ENCODE measurements at regions not wholly inside any gene's neighbourhood (a gene's known extent, or its start where the extent isn't known, plus 50 kb on each side); places are given as distances from the start of the nearest gene placed in this dataset.

DNA sequence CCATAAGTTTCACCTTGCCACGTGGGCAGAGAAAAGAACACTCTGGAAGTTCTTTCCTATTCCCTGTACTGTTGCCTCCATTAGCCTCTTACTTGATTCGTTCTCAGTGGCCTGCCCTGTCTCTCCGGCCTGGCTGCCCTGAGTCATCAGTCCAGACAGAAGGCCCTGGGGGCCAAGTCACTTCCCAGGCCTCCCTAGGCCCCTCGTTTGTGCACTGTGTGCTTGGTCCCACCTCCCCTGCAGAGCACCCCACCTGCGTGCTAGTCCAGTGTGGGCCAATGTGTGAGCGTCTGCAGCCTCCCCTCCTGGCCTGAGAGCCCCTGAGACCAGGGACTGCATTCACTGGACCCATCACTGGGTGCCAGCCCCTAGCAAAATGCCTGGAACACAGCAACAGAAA, 191.2 kb upstream of the RREB1 start:
- FAIRE-seq (no peak), DNase-seq (ENCODE audit: insufficient read length, low spot score) (no peak)
- TF ChIP-seq POLR2A (IDR thresholded peaks at IDR 0.05; ENCODE audit: low read depth, low read length) = no peak

DNA sequence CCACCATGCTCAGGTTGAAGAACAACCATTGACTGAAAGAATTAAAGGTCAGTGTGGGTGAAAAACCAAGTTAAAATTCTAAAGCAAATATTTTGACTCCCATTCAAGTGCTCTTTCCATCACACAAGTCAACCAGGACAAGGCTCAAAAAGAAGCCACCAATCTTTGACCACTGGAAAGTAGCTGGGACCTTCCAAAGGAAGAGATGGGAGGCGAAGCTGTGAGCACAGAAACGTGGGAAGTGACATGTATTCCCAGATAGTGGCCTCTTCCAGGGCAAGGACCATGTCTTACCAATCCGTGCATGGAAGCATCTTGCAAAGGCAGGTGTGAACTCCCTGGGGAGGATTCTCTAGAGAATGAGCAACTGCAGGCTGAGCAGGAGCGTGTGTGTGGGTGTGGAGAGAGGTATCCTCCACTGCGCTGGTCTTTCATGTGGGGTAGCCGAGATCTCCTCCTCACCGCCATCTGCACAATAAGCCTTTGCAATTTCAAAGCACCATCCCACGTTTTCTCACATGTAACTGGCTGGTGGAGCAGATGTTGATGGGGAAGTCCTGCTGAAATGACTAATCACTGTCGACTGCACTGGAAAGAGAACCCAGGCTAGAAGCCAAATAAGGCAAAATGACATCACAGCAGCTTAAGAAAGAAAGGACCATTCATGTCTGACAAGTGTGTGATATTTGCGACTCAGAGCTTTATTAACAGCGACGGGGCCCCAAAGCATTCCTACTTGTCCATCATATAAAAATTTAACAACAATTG, 189.4 kb upstream of the RREB1 start:
- DNase-seq (ENCODE audit: insufficient read length, low spot score) = peak; percentile 44
- no peak for TF ChIP-seq POLR2A (IDR thresholded peaks at IDR 0.05; ENCODE audit: low read depth, low read length)

DNA sequence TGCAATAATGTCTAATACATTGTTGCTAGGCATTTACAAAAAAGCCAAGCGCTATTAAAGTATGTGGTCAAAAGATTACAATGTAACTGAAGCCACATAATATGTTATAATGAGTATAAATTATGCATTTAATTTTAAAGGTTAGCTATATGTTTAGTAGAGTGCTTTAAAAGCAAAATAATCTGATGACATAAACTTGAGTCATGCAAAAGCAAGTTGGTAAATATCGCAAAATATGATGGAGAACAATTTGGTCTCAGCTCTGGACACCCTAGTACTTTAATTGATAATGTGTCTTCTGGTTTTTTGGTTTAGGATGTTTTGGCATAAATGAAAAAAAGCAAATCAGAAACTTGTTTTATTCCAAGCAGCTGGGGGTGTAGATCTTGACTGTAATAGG, 188.6 kb upstream of the RREB1 start:
- DNase-seq (ENCODE audit: insufficient read length, low spot score) (no peak), FAIRE-seq (no peak)
- no peak for TF ChIP-seq POLR2A (IDR thresholded peaks at IDR 0.05; ENCODE audit: low read depth, low read length)

More for the DNA sequence above, 189.4 kb upstream of the RREB1 start:
- no peak for FAIRE-seq

DNA sequence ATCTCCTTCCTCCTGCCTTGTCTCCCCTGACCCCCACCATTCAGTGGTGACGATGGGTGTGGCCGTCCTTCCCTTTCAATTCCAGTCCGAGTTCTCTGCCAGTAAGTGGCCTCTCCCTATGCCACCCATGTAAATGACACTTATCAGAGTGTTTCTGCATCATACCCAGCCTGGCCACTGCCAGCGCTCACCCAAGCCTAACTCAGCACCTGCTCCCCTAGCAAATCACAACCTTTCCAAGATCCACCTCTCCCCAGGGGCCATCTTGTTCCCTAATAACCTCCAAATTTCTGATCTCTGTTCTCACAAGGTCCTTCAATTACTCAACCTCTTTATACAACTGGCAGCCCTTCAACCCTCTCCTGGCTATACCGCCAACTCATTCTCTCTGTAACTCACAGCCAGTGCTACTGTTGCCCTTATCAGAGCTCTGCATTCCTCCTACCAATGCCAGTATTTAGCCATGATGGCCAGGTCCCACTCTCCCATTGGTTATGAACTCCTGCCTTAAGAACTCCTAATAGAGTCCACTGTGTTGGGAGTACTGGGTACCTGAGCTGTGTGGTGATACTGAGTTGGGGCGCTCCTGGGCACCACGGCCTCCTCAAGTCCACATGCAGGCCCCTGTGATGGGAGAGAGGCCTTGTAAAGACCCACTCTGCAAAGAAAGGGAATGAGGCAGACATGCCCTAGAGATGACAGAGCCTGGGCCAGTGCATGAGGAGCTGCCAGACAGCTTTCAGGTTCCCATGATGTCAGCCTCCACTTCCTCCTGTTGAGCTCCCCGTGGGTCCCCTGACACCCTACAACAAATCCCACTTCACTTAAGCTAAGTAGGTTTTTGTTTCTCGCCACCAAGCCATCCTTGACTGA, 187.4 kb upstream of the RREB1 start:
- FAIRE-seq (no peak), DNase-seq (ENCODE audit: insufficient read length, low spot score) (no peak)
- TF ChIP-seq POLR2A (IDR thresholded peaks at IDR 0.05; ENCODE audit: low read depth, low read length) = no peak

DNA sequence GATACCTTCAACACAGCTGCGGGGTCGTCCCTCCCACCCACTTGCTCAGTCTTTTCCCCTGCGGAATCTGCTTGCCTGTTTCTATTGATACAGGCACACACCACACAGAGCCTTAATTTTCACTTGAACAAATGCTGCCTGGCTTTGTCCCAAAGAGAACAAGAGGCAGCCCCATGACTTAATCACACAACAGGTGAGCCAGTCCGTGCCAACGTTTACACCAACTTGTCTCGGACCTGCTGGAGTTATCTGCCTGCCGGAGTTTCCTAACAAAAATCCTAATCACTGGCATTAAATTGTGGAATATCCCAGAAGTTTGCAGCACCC, 186.8 kb upstream of the RREB1 start:
- FAIRE-seq (no peak), DNase-seq (ENCODE audit: insufficient read length, low spot score) (no peak)
- TF ChIP-seq POLR2A (IDR thresholded peaks at IDR 0.05; ENCODE audit: low read depth, low read length) = no peak

DNA sequence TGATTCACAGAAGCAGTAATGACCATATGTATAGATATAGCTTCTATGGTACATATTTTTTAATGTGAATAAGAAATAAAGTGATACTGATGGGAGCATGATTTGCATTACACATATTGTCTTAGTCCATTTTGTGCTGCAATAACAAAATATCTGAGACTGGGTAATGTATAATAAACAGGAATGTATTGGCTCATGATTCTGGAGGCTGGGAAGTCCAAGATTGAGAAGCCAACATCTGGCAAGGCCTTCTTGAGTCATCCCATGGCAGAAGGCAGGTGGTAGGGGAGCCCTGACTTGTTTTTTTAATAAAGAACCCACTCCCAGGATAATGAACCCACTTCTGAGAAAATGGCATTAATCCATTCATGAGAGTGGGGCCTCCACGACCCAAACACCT, 185.6 kb upstream of the RREB1 start:
- FAIRE-seq (no peak), DNase-seq (ENCODE audit: insufficient read length, low spot score) (no peak)
- TF ChIP-seq POLR2A (IDR thresholded peaks at IDR 0.05; ENCODE audit: low read depth, low read length) = no peak

DNA sequence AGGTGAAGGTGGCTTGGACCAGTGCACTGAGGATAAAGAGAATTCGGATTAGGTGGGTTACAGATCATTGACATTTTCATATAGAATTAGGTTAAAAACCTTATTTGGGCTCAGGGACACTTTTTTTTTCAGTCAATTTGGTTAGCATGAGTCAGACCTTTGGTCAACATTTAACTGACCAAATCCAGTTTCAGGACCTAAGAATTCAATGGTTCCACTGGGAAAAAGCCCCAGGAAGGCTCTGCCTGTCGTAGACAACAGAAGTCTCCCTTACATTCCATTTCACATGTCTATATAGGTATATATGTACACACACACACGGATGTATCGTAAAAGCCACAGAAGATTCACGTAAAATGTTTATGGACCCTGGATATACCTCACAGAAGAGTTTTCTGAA, 184.2 kb upstream of the RREB1 start:
- FAIRE-seq (no peak), DNase-seq (ENCODE audit: insufficient read length, low spot score) (no peak)
- no peak for TF ChIP-seq POLR2A (IDR thresholded peaks at IDR 0.05; ENCODE audit: low read depth, low read length)

DNA sequence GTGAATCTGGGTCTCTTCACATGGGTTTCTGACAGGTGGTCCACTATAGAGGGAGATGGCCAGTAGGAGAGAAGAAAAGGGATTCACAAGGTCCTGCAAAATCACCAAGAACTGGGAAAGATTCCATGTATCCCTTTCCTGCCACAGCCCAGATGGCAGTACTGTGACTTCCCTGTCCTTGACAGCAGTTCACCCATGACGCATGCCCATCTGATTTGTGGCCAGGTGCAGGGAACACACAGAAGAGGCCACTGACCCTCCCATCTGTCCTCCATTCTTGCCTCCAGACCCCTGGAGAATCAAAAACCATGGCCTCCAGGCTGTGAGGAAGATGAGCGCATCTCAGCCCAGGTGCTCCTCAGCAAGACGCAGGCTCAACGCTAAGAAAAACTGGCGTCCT, 183.1 kb upstream of the RREB1 start:
- no peak for DNase-seq (ENCODE audit: insufficient read length, low spot score)
- TF ChIP-seq POLR2A (IDR thresholded peaks at IDR 0.05; ENCODE audit: low read depth, low read length) = no peak
- FAIRE-seq = no peak

DNA sequence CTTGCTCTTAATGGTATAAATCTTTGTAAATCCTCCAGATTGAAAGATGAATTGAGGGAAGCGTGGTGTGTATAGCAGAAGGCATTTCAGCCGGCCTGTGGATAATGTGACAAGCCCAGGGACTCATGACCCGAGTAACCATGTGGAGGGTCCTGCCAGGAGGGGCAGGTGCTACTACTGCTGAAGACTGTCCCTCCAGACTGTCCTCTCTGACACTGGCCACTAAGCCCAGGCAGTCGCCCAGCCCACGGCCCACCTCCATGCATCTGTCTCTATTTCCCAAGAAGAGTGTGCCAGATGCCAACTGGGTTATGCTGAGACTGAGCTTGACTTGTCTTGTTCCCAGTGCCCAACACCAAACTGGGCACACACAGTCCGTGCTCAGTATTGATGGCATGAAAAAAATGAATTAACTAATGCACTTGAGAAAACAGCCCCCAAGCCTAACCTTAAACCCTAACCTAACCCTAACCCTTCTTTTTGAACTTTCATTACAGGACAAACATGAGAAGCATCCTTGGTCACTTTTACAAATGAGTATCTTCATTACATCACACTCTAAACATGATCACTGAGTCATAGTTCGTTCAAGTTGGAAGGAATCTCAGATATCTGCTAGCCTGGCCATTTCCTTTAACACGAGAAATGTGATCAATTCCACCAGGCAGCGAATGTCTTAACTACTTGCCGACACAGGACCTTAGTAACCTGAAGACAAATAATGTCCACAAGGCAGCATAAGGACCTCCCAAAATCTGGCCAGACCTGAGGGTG, 182.2 kb upstream of the RREB1 start:
- FAIRE-seq = no peak
- DNase-seq (ENCODE audit: insufficient read length, low spot score) = no peak
- no peak for TF ChIP-seq POLR2A (IDR thresholded peaks at IDR 0.05; ENCODE audit: low read depth, low read length)

DNA sequence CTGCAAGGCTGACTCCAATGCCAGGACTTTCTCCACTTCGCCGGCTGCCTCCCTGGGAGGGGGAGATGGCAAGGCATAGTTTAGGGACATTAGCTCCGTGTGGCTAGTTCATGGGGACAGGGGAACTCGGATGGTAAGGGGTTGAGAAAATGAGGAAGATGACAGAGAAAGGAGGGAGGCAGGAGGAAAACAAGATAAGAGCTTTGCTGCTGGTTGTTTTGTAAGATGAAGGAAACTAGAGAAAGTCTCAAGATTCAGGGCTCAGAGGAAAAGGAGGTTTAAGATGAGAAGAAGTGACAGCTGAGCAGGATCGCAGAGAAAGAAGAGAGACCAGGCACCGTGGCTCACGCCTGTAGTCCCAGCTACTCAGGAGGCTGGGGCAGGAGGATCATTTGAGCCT, 180.9 kb upstream of the RREB1 start:
- DNase-seq (ENCODE audit: insufficient read length, low spot score) (no peak), FAIRE-seq (no peak)
- TF ChIP-seq POLR2A (IDR thresholded peaks at IDR 0.05; ENCODE audit: low read depth, low read length) = no peak

DNA sequence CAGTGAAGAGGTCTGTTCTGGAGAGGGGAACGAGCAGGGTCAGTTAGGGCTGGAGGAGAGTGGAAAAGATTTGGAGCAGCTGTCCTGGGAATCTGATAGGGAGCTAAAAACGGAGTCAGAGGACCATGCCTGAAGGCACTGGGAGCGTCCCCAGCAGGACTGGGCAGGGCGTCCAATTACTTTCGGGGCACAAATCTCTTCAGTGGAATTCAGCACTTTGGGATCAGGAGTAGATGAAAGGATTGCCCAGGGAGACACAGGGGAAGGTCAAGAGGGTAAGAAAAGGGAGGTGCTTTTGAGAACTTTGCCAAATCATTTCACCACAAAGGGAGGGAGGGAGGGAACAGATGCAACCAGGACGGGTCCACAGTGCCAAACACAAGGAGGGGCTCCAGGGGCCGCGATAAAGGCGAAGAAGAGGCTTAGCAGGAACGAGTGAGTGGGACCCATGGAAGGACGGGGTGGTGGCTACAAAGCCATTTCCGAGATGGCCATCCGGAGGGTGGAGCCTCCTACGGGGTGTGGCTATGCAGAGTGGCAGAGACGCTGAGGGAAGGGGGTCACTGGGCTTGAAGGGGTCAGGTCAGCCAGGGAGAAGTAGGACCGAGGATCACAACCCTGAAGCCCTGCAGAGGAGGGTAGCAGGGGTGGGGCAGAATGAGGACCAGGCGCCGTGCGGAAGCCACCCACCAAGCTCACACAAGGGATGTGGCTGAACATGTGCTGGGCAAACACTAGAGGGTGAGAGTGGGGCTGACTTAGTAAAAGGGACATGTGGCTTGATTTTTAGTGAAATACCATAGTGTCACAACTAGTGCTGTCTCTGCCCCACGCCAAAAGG, 180.0 kb upstream of the RREB1 start:
- FAIRE-seq = no peak
- DNase-seq (ENCODE audit: insufficient read length, low spot score) = no peak
- TF ChIP-seq POLR2A (IDR thresholded peaks at IDR 0.05; ENCODE audit: low read depth, low read length) = no peak

DNA sequence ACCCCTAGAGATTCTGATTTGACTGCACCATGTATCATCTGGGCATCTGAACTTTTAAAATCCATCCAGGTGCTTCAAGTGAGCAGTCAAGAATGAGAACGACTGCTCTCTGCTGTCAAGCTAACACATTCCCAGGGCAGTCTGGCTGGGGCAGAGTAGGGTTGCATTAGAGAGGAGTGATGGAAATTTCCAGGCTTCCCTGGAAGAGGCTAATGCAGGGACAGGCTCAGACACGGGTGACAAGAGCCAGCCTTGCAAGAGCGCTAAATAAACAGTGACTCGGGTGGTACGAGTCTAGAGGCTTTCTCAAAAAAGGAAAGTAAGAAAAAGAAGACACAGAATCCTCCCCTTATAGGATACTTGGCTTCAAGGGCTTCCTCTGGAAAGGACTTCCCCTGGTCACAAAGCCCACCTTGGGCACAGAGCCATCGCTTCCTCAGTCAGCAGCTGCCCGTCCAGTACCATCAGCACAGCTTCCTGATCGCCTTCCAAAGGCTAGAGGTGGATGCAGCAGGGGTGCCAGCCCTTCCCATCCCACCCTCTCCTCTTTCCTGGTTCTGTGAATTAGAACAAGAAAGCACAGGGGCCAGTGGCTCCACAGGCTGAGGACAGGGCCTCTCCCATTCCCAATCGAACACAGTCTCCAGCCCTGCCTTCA, 177.4 kb upstream of the RREB1 start:
- FAIRE-seq = no peak
- TF ChIP-seq POLR2A (IDR thresholded peaks at IDR 0.05; ENCODE audit: low read depth, low read length) = no peak
- DNase-seq (ENCODE audit: insufficient read length, low spot score) = no peak
